ENCODE measurements at regions not wholly inside any gene's neighbourhood (a gene's known extent, or its start where the extent isn't known, plus 50 kb on each side); places are given as distances from the start of the nearest gene placed in this dataset.
A peak's percentile ranks its signal among the peaks of the same experiment; 100 is the strongest.
"Not testable (repeated sequence)": the region's sequence is repeated elsewhere in the genome, so short reads cannot be mapped to it uniquely, and the experiment has no call there.

DNA sequence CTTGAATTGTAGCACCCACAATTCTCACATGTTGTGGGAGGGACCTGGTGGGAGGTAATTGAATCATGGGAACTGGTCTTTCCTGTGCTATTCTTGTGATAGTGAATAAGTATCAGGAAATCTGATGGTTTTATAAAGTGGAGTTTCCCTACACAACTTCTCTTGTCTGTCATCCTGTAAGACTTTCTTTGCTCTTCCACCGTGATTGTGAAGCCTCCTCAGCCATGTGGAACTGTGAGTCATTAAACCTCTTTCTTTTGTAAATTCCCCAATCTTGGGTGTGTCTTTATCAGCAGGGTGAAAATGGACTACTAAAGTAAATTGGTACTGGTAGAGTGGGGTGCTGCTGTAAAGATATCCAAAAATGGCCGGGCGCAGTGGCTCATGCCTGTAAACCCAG lies 215.6 kb downstream of the LIG4 start:
- no peak for DNase-seq

DNA sequence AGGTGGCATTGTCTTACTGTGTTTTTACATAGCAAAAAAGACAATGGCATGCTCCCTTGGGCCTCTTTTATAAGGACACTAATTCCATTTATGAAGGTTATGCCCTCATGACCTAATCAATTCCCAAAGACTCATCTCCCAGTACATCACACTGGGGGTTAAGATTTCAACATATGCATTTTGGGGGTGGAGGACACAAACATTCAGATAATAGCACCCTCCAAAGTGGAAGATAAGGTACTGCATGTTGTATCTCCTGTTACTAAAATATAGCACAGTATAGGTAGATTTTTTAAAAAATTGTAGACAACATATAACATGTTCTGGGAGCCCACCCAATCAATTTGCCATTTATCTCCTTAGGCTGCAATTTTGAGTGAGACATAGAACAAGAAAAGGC lies 221.2 kb downstream of the LIG4 start:
- no peak for DNase-seq

DNA sequence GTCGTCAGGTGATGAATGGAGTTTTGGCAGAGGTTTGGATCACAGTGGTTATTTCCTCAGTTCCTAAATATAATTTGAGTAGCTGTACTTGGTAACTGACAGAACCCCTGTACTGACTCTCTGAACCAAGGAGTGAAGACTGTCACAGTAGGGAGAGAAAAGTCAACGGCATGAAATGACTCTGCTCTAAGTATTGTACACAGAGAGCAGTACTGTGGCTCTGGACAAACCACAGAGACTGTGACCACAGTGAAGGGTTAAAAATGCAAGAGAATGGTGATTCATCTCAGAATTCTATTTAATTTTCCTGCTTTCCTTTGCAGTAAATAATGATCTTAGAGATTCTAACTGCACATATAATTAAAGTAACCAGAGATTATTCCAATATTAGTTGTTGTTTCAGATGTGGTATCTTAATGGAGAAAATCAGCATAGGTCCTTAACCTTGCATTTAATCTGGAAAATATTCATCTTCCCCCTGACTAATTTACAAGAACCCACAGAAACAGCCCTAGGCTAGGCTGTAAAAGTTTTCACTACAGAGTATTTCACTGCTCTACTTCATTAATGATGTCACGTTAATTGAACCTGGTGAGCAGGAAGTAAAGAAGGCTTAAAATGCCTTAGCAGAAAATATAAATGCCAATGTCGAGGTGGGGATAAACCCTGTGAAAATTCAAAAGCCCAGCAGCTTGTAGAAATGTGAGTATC lies 221.9 kb downstream of the LIG4 start:
- DNase-seq: no peak

DNA sequence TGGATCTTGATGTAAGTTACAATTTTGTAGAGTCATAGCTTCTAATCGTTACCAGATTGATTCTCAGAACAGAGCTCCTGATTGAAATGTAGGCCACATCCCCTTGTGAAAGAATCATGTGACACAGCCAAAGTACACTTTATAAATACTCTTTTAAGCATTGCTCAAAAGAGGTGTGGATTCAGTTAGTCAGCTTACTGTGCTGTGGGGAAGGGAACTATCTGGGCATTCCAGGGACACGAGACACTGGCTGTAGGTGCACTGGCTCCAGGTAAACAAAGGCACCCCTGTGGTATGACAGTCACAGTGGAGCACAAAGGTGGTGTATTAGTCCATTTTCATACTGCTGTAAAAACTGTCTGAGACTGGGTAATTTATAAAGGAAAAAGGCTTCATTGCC lies 222.8 kb downstream of the LIG4 start:
- DNase-seq: no peak

DNA sequence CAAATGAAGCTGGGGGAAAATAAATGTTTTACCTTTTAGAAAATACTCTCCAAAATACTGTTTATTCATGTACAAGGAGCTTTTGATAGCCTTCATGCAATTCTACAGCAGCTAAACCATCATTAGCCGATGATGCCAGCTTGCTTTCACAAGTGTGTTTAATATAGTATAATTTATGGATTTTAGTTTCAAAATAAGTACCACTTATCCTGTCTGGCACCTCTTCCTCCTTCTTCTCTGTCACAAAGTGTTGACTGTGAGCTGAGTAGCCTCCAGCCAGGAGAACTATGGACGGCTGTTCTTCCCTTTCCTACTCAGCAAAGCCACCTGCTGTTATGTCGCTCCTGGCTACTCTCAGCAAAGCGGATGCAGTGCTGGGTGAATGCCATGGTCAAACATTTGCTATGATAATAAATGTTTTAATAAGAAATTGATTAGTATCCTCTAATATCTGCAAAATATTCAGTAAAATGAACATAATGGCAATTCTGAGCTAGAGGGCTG lies 238.2 kb downstream of the LIG4 start:
- peak; percentile 79 for DNase-seq

DNA sequence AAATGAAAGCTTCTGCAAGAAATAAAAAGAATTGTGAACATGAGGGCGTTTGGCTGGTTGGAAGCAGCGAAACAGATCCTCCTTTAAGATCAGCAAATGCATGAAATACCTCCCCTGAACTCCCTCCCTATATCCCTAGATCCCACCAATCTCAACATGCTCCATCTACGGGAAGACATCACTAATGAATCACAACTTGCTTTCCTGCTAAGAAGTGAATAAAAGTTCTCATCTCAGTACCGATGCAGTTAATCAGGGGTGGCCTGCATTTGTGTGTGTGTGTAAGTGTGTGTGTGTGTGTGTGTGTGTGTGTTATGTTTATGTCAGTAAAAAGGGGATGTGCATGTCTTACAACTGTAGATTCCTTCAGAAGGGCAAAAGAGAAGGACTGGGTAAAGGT lies 238.7 kb downstream of the LIG4 start:
- no peak for DNase-seq

DNA sequence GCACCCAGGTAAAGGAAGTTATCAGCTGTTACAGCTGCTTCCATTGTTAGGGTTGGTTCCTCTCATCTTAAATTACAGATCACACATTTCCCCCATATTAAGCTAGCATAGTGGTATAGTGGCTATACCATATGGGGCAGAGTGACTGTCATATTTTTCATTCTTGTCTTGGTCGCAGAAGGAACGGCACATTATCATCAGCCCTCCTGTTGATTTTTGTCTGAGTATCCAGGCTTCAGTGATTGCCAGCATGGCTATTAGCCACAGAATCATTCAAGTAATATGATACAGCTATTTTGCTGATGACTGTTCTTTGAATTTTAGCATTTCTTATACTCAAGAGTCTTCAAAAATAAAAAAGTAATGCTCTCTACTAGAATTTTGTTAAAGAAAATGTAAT lies 240.9 kb downstream of the LIG4 start:
- no peak for DNase-seq

DNA sequence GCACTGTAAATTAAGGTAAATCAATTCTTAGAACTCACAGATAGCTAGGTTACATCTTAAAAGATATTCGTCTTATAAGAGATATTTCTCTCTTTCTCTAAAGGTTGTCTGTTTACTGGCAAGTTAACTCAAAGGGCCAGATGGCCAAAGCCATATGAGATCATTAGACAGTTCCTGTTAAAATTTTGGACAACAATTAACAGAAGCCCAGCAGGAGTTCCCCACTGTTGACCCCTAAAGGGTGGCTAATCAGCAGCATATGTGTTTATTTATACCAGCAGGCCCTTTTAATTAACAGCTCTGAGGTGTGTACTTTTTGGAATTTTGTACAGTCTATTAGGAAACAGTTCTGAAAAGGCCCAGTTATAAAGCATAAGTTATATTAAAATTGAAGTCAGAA lies 245.8 kb downstream of the LIG4 start:
- no peak for DNase-seq

DNA sequence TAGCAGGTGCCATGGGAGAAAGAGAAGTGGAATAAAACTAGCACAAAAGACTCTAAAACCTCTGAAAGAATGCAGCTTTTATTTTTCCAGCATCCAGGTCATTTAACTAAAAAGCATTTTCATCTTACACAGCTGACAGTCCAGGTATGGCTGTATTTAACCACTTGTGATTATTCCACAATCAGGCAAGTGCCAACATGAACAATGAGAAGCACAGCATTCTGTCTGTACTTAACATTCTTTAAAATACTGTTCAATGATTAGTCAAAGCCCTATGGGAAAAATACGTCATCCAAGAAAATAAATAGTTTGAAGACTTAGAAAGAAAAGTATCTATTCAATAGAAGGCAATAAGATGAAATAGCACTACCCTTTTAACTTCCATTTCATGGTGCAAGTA lies 246.9 kb downstream of the LIG4 start:
- DNase-seq: no peak

DNA sequence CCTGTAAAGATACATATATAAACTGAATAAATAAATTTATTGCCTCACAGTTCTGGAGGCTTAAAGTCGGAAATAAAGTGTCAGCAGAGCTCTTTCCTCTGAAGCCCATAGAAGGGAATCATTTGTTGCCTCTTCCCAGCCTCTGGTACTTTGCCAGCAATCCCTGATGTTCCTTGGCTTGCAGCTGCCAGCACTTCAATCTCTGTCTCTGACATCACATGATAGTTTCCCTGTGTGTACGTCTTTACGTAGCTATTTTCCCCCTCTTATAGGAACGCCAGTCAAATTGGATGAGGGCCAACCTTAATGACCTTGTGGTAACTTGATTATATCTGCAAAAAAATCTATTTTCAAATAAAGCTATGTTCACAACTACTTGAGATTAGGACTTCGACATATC lies 250.9 kb downstream of the LIG4 start:
- peak; percentile 43 for DNase-seq

DNA sequence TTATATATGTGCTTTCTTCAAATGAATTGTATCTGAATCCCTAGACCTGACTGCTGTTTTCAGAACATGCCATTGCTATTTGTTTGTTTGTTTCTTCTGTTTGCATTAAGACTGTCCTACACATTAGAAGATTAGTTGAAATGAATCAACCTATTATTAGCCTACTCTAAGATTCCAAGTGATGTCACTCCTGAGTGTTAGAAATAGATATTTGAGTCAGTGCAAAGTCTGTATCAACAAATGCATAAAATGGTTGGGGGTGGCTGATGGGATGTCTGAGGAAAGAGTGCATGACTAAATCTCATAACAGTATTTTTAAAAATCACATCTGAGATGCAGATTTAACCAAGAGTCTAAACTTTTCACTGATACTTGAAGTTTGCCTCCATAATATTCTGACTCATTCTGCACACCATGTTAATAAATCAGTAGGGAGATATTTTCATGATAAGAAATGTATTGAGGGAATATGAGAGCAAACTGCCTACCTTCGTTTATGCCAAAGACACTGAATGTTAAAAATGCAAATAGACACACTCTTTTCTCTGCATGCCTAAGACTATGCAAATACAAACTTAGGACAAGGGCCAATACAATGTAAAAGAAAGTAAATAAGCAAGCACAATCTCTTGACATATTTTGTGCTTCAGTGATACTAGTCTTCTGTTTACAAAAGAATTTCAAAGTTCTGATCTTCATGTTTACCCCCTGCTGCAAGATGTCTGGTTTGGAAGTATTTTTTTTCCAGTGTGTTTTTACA lies 253.3 kb downstream of the LIG4 start:
- DNase-seq: no peak

DNA sequence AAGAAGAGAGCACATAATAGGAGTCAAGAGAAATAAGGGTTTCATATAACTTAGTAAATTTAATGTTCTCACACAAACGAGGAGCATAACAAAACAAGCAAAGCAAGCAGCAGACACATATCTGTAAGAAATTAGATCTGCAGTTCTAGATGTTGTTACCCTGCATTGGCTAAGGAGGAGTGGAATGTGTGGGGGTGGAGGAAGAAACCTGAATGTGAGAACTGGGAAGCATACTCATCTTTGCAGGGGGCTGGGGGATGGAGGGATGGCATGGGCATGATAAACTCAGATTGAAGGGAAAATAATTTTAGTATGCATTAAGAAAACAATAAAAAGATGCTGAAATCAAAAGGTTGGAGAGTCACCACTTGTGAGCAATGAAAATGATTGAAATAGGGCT lies 255.0 kb downstream of the LIG4 start:
- no peak for DNase-seq

DNA sequence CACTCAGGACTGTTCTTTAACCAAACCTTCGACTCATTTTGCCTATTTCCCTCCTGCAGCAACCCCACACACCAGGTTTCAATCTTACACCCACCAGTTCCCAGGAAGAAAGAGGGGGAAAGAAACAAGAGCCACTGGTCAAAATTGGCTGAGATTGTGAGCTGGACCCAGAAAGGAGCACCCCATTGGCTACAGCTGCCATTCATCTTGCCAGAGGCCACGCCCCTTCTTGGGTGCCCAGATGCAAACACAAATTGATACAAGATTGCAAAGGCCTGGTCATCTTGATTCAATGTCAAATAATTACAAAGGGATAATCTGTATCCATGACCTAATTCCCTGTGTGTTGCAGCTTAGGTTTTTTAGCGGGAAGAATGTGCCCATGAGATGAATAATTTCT lies 258.4 kb downstream of the LIG4 start:
- DNase-seq: no peak

DNA sequence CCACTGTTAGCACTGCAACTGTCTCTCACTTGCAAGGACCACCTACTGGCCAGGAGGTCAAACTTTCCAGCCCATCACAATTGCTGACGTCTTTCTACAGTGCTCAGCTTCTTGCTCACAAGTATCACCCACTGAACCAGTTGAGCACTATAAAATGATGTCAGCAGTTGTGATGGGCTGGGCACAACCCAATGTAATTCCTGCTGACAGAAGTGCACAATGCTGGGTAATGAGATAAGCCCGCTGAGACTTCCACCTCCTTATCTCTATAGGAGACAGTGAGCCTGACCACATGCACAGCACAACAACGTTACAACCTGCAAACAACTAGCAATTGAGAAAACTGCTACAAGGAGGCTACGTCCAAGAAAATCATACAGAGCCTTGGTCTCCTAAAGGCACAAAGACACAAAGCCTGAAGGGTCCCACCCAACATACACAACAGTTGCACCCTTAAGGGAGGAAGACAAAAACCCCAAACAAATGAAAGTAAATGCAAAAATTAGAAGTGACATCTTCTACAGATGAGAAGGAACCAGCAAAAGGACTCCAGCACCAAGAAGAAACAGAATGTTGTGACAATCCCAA lies 273.2 kb downstream of the LIG4 start:
- DNase-seq: no peak

DNA sequence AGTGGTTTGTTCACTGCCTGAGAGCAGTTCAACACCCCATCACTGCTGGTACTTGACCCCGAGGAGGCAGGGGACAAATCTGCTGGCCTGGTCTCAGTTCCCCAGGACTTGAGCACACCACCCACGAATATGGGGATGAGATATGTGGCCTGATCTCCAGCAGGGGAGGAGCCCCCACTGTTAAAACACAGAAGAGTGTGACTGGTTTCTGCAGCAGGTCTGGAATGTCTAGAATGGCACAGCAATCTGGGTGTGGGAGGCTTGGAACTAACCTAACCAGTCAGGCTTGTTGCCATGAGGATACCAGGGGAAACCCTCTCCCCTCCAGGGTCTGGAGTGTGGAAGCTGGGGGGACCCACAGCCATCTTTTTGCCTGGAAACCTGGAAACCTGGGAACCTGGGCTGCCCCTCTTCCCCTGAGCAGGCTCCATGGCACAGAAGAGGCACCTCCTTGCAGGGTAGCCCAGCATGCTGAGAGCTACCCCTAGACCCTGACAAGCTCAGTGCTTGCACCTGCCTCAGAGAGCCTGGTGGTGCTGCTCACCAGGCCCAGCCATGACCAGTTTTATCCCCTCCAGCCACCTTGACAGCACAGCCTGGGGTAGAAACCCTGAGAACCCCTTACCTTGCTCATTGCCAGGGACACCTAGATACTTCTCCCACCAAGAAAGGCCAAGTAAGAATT lies 273.8 kb downstream of the LIG4 start:
- no peak for DNase-seq

DNA sequence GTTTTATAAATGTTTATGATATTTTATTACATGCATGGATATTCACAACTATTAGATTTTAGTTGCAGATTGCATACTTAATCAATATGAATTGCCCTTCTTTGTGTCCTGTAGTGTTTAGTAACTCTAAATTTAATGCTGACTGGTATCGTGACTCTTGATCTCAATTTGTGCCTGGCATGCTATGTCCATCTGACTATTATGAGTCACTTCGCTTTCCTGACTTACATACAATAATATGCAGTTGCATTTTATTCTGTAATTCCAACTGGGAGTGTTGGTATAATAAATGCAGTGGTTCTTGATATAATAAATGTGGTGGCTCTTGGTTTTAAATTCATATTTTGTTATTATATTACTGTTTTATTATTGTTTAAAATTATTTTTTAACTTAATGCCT lies 277.5 kb downstream of the LIG4 start:
- no peak for DNase-seq

DNA sequence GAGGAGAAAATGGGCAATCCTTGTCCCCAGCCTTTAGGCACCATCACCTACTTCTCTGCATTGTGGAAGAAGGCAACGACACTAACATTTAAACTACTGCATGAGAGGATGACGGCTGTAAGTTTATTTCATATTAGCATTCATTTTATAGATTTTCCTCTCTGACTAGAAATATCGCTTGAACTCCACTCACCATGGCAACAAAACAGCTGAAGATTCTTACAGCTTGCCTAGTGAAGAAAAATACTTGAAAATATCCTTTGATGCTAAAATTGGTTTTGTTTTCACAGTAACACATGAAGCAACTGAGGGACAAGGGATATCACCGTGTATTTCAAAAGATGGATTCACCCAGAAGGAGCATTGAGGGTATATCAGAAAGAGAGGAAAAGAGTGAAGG lies 284.3 kb downstream of the LIG4 start:
- DNase-seq: no peak

DNA sequence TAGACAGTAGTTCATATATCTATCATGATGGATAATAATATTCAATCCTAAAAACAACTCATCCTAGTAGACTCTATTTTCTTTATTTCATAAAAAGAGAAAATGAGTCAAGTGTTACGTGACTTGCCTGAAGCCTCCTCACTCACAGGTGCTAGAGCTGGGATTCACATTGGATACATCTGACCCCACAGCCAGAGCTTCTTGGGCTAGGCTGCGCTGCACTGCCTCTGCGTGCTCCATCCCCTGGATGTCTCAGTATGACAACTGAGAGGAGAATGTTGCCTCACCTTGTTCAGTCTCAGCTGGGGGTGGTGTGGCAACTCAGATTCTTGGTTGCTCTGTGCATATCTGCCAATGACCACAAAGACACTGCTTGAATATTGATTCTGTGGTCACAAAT lies 286.6 kb downstream of the LIG4 start:
- no peak for DNase-seq

DNA sequence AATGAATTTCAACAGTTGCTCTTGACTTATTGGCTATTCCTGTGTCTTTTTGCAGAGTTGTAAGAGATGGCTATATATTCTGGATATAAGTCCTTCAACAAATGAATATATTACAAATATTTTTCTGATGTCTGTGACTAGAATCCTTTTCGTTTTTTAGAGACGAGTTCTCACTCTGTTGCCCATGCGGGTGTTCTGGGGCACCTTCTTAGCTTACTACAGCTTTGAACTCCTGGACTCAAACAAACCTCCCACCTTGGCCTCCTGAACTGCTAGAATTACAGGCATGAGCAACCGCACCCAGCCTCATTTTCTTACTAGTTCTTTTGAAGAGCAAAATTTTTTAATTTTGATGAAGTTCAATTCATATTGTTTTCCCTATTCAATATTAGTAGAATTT lies 287.8 kb downstream of the LIG4 start:
- DNase-seq: no peak

DNA sequence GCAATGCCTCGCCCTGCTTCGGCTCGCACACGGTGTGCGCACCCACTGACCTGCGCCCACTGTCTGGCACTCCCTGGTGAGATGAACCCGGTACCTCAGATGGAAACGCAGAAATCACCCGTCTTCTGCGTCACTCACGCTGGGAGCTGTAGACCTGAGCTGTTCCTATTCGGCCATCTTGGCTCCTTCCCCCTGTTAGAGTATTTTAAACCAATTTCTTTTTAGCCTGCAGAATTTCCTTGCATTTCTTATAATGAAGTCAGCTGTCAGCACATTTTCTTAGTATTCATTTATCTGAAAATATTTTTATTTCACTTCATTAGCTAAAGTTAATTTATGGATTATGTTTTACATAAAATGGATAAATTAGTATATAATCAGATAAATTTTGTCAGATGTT lies 288.8 kb downstream of the LIG4 start:
- not testable (repeated sequence) for DNase-seq

DNA sequence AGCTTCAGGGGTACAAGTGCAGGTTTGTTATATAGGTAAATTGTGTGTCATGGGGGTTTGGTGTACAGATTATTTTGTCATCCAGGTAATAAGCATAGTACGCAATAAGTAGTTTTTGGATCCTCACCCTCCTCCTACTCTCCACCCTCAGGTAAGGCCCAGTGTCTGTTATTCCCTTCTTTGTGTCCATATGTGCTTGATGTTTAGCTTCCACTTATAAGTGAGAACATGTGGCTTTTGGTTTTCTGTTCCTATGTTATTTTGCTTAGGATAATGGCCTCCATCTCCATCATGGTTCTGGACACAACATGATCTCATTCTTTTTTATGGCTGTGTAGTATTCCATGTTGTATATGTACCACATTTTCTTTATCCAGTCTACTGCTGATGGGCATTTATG lies 298.4 kb downstream of the LIG4 start:
- DNase-seq: not testable (repeated sequence)

DNA sequence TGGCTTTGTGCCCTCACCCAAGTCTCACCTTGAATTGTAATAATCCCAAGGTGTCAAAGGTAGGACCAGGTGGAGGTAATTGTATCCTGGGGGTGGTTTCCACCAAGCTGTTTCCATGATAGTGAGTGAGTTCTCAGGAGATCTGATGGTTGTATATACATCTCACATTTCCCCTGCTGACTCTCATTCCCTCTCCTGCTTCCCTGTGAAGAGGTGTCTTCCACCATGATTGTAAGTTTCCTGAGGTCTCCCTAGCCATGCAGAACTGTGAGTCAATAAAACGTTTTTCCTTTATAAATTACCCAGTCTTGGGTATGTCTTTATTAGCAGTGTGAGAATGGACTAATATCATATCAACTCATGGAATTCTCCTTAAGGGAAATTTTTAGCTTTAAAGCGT lies 302.6 kb downstream of the LIG4 start:
- DNase-seq: no peak

DNA sequence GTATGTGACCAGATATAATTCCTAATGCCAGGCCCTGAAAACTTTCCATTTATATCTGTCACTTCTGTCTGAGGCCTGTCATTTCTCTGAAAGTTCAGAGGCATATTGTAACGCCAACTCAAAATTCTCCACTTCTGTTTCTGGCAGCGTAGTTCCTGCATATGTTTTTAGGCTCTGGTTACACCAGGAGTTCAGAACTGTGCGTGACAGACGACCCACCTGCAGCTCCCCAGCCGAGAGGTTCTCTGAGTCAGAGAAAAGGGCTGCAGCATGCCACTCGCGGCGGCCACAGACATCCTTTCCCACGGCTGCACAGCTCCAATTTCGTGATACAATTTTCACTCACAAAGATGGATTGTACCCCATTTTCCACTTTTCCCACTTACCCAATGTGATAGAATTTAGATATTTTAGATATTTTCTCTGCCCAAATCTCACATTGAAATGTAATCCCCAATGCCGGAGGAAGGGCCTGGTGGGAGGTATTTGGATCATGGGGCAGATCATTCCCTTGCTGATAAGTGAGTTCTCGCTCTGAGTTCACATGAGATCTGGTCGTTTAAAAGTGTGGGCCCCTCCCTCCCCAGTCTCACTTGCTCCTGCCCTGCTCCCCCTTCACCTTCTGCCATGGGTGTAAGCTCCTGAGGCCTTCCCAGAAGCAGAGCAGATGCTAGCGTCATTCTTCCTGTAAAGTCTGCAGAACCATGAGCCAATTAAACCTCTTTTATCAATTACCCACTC lies 308.1 kb downstream of the LIG4 start:
- no peak for DNase-seq

Measured in NCI-H187 treated with DMSO at 0.1 percent for 48 hours (cell line).